Astrocyte (in vitro differentiated cells and primary cell): ENCODE measurements at regions not wholly inside any gene's neighbourhood (a gene's known extent, or its start where the extent isn't known, plus 50 kb on each side); places are given as distances from the start of the nearest gene placed in this dataset.

Source experiments
- EZH2 ChIP-seq: IDR thresholded peaks from 2 replicates; pipeline ENCODE4 v1.6.1; 2012; ENCODE audit warnings: mild to moderate bottlenecking, low read length, inconsistent platforms; ENCODE audit not compliant: insufficient read depth
- TF ChIP-seq, protein P1 (sequence below): IDR thresholded peaks from 2 replicates; pipeline ENCODE4 v1.5.1; 2011; ENCODE audit warnings: low read depth, mild to moderate bottlenecking, inconsistent platforms, low read length, moderate library complexity; ENCODE audit not compliant: insufficient read depth

- TF ChIP-seq, protein P1, sequence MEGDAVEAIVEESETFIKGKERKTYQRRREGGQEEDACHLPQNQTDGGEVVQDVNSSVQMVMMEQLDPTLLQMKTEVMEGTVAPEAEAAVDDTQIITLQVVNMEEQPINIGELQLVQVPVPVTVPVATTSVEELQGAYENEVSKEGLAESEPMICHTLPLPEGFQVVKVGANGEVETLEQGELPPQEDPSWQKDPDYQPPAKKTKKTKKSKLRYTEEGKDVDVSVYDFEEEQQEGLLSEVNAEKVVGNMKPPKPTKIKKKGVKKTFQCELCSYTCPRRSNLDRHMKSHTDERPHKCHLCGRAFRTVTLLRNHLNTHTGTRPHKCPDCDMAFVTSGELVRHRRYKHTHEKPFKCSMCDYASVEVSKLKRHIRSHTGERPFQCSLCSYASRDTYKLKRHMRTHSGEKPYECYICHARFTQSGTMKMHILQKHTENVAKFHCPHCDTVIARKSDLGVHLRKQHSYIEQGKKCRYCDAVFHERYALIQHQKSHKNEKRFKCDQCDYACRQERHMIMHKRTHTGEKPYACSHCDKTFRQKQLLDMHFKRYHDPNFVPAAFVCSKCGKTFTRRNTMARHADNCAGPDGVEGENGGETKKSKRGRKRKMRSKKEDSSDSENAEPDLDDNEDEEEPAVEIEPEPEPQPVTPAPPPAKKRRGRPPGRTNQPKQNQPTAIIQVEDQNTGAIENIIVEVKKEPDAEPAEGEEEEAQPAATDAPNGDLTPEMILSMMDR = no peak
- TF ChIP-seq EZH2 = no peak
These were observed 1680.3 kb downstream of the REEP3 start for GRCh38 chr10:65201491-65201890.
